HCT116 (cell line): ENCODE measurements at regions not wholly inside any gene's neighbourhood (a gene's known extent, or its start where the extent isn't known, plus 50 kb on each side); places are given as distances from the start of the nearest gene placed in this dataset.

Experiments
- CEBPB ChIP-seq: IDR thresholded peaks from 2 replicates; pipeline ENCODE4 v1.6.1; 2012; ENCODE audit warnings: low read depth
- EGR1 ChIP-seq: IDR thresholded peaks from 2 replicates; pipeline ENCODE4 v1.6.1; 2012; ENCODE audit warnings: low read depth
- EZH2 ChIP-seq: fragments of 200-600 bp; sonication (generic); IDR thresholded peaks from 2 replicates; pipeline ENCODE4 v1.6.1; 2017; ENCODE audit warnings: antibody characterized with exemption, mixed run types
- EZH2phosphoT487 ChIP-seq: fragments of 200-600 bp; IDR thresholded peaks from 2 replicates; pipeline ENCODE4 v1.6.1; 2018; ENCODE audit warnings: antibody characterized with exemption, borderline replicate concordance
- MAX ChIP-seq: IDR thresholded peaks from 2 replicates; pipeline ENCODE4 v1.6.1; 2012
- POLR2A ChIP-seq: IDR thresholded peaks from 2 replicates; pipeline ENCODE4 v1.7.0; 2011; ENCODE audit warnings: borderline replicate concordance; ENCODE audit not compliant: insufficient read depth, insufficient read length; ENCODE audit errors: extremely low read depth
- POLR2AphosphoS5 ChIP-seq: IDR thresholded peaks from 2 replicates; pipeline ENCODE4 v1.6.1; 2011; ENCODE audit warnings: mild to moderate bottlenecking, low read depth, low read length, moderate library complexity
- RAD21 ChIP-seq: IDR thresholded peaks from 2 replicates; pipeline ENCODE4 v1.6.1; 2012; ENCODE audit warnings: low read depth, mild to moderate bottlenecking
- REST ChIP-seq: IDR thresholded peaks from 2 replicates; pipeline ENCODE4 v1.6.1; 2012; ENCODE audit warnings: low read depth
- SP1 ChIP-seq: IDR thresholded peaks from 2 replicates; pipeline ENCODE4 v1.6.1; 2012; ENCODE audit warnings: low read depth
- ZFX ChIP-seq: fragments of 450-650 bp; IDR thresholded peaks from 2 replicates; pipeline ENCODE4 v1.6.1; 2017
- TF ChIP-seq, protein P1 (sequence below), 3 experiments: fragments of 200-600 bp in 1 of 3; sonication (generic) in 1 of 3; IDR thresholded peaks in 2 of 3; conservative IDR thresholded peaks in 1 of 3; 2 replicates each; pipeline ENCODE4 v1.5.1; 2012 to 2017; ENCODE audit warnings: low read depth in 2 of 3, low read length in 2 of 3, antibody characterized with exemption in 1 of 3, borderline replicate concordance in 1 of 3, control low read depth in 1 of 3, mild to moderate bottlenecking in 1 of 3, mixed read lengths in 1 of 3, mixed run types in 1 of 3, moderate library complexity in 1 of 3; ENCODE audit not compliant: insufficient read depth in 1 of 3
- TF ChIP-seq, protein P2 (sequence below): IDR thresholded peaks from 2 replicates; pipeline ENCODE4 v1.6.1; 2012

- no peak for TF ChIP-seq EZH2phosphoT487
- no peak for TF ChIP-seq POLR2A
- TF ChIP-seq, protein P1, sequence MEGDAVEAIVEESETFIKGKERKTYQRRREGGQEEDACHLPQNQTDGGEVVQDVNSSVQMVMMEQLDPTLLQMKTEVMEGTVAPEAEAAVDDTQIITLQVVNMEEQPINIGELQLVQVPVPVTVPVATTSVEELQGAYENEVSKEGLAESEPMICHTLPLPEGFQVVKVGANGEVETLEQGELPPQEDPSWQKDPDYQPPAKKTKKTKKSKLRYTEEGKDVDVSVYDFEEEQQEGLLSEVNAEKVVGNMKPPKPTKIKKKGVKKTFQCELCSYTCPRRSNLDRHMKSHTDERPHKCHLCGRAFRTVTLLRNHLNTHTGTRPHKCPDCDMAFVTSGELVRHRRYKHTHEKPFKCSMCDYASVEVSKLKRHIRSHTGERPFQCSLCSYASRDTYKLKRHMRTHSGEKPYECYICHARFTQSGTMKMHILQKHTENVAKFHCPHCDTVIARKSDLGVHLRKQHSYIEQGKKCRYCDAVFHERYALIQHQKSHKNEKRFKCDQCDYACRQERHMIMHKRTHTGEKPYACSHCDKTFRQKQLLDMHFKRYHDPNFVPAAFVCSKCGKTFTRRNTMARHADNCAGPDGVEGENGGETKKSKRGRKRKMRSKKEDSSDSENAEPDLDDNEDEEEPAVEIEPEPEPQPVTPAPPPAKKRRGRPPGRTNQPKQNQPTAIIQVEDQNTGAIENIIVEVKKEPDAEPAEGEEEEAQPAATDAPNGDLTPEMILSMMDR (IDR thresholded peaks at IDR 0.05 in 2 of 3, conservative IDR thresholded peaks at IDR 0.05 in 1 of 3; ENCODE audit: borderline replicate concordance in 1 of 3, insufficient read depth in 1 of 3, low read depth in 2 of 3, low read length in 2 of 3): no peak
- no peak for TF ChIP-seq CEBPB
- TF ChIP-seq ZFX: no peak
- TF ChIP-seq POLR2AphosphoS5: no peak
- TF ChIP-seq EGR1: no peak
- TF ChIP-seq, protein P2, sequence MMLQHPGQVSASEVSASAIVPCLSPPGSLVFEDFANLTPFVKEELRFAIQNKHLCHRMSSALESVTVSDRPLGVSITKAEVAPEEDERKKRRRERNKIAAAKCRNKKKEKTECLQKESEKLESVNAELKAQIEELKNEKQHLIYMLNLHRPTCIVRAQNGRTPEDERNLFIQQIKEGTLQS: no peak
- no peak for TF ChIP-seq MAX
- TF ChIP-seq REST: no peak
- no peak for TF ChIP-seq SP1
- no peak for TF ChIP-seq EZH2
- no peak for TF ChIP-seq RAD21
These were observed 155.8 kb upstream of the ADAMTS5 start for GRCh38 chr21:27122686-27123085.
